GM18498 (cell line): ENCODE measurements at regions not wholly inside any gene's neighbourhood (a gene's known extent, or its start where the extent isn't known, plus 50 kb on each side); places are given as distances from the start of the nearest gene placed in this dataset.

Experiments used
- ATAC-seq: cut with Tn5 transposase; IDR thresholded peaks from one replicate; pipeline ENCODE4 v1.9.1; 2021; ENCODE audit warnings: mild to moderate bottlenecking, moderate library complexity; ENCODE audit not compliant: unreplicated experiment

DNA sequence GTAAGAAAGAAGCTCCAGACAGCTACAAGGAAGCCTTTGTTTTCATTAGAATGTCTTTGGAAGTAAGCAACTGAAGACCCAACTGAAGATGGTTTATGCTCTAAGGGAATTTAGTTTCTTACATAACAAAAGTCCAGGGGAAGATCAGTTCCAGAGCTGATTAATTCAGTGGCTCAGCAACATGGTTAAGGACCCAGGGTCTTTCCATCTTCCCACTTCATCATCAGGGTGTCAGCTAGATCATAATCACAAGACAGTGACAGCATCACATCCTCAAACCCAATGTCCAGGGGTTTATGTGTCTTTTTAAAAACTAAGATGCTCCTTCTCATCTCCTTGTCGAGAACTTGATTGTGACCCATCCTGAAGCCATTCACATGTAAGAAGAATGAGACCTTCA lies 119.7 kb upstream of the PRDM1 start:
- no peak for ATAC-seq

DNA sequence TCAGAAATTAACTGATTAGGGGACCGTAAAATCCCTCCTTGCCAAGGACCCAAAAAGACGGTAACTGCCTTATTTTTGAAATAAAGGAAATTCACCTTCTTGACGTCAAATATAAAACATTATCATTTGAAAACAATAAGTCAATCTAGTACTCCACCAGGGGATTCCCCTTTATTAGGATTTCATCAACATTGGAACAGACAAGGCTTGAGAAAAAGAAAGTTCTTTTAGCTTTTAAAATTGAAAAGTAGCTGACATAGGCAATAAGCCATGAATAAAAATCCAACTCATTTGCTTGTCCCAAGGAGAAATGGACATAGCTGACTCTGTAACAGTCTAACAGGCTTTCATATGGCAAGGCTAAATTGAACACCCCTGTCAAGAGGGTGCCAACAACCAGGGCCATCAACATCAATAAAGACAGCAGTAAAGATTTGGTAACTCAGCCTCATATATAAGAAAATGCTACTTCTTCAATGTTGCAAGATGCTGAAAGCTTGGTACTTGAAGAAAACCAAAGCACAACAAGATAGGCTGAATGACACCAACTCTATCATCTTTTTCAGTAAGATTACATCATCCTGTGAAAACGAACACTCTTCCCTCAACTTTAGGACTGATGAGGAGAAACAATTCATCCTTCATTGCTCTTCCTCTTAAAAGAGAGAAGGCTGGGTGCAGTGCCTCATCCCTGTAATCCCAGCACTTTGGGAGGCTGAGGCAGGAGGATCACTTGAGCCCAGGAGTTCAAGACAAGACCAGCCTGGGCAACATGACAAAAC lies 121.0 kb upstream of the PRDM1 start:
- ATAC-seq, result no peak

GRCh38 chr6:105954148-105954547 lies 132.0 kb upstream of the PRDM1 start:
- no peak for ATAC-seq

DNA sequence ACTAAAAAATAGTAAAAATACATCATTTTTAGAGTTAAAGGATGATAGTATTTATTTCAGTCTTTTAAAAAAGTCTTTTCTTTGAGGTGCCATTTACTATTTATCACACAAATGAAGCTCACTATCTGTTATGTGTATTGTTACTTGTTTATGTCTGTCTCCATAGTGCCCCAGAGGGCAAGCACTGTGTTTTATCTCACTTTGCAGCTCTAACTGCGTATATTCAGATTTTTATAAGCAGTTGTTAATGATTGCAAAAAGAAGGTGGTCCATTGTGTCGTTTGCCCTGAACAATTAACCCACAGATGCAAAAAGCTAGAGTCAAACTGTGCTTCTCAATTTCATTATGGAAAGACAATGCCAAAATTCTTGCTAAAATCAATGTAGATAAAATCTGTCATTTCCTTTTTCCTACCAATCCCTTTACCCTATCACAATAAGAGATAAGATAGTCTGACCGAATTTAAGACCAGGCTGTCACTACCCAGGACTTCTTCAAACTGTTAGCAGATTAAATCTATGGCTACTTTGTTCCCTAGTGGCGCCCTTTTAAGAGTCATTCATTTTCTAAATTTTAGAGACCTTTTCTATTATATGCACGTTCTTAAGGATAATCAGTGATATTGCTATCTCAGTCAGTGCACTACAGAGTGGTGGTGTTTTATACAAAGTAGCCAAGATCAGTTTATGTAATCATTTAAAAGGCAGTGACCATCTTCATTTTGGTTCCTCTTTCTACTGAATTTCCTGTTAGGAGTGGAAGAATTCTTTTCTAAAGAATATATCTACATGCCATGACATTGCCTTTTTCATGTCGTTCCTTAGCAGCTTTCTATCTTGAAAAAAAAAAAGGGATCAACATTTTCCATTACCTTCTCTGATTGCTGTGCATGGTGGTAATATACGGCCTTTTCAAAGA lies 133.1 kb upstream of the PRDM1 start:
- ATAC-seq, result no peak

- ATAC-seq, result no peak
Observed at GRCh38 chr6:105952326-105952725, 133.8 kb upstream of the PRDM1 start.

DNA sequence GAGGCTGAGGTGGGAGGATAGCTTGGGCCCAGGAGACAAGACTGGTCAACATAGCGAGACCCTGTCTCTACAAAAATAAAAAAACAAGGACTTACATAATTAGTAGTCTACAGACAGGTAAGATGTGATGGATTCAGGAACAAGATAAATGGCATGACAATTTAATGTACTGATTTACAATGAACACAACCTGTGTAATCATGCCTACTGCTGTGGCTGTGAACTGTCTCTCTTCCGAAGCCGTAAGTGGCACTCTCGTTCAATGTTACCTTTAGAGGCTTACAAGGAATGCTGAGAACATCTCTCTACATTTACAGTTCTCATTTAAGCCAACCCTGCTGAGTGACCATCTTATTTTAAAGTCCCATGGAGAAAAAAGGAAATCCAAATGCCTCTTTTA lies 134.8 kb upstream of the PRDM1 start:
- ATAC-seq, result no peak

GRCh38 chr6:105949869-105950268 lies 136.3 kb upstream of the PRDM1 start:
- no peak for ATAC-seq

DNA sequence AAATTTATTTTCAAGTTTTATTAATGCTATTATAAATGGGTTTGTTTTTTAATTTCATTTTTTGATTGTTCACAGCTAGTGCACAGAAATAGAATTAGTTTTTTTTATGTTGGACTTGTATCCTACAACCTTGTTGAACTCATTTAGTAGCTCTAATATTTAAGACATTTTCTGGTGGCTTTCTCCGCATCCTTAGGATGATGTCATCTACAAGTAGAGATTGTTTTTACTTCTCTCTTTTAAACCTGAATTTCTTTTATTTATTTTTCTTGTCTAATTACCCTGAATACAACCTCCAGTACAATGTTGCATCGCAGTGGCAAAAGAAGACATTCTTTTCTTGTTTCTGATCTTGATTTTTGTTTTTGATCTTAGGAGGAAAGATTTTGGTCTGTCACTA lies 142.6 kb upstream of the PRDM1 start:
- ATAC-seq, result no peak

DNA sequence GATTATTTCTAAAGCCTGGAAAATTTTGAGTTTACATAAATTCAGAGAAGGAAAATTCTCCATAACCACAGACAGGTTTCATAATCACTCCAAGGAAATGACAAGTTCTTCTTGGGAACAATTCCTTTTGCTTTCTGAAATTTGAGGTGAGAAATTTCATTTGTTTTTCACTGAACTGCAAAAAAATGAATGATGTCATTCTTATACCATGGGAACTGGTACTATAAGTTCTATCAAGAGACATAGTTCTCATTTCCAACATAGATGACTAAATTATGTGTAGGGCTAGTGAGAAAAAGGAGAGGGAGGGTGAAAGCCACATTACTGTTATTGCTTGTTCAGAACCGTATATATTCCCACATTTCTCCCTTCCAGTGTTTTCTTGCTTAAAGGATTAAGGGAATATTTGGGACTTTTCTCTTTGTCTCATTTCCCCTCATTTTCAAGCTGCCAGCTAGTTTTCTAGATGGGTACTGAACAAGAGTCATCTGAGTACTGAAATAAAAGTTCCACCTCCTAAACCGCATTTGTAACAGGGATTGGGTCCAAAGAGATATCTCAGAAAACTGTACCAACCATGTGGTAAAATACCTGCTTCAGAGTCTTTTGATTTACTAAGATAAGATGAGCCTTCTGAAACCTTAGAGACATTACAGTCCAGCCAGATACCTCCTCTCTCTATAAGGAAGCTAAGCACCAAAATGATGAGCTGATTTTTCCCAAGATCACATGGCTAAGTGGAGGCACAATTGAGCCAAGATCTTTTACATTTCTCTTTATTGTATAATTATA lies 144.3 kb upstream of the PRDM1 start:
- ATAC-seq, result no peak

DNA sequence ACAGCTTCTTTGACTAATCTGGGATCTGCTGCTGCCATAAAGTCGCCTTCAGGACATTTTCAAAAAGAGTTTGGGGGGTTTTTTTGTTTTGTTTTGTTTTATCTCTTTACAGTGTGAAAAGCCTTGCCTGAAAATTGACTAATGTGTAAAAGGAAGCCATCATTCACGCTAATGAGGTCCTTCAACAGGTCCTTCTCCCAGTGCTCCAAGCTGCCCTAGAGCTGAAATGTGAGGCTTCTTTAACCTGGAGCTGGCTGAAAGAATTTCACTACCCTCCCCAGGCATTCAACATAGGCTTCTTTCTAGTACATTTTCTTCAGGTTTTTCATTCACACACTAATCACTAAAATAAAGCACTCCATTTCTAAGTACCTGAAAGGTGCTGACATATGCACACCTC lies 145.1 kb upstream of the PRDM1 start:
- ATAC-seq, result no peak

DNA sequence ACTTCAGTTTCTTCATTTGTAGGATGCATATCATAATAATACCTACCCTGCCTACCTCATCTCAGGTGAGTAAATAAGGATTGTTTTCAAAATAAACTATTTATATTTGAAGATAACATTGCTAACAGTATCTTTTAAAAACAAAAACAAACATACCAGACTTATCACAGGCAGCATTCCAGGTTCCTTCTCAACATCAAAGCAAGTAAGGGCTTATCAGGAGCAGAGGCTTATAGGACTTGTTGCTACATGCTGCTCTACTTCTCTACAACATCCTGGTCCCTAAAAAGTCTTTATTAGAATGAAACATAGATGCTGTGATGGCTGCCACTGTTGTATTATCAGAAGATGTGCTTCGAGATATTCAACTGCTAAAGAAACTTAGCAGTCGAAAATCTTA lies 149.2 kb upstream of the PRDM1 start:
- no peak for ATAC-seq

DNA sequence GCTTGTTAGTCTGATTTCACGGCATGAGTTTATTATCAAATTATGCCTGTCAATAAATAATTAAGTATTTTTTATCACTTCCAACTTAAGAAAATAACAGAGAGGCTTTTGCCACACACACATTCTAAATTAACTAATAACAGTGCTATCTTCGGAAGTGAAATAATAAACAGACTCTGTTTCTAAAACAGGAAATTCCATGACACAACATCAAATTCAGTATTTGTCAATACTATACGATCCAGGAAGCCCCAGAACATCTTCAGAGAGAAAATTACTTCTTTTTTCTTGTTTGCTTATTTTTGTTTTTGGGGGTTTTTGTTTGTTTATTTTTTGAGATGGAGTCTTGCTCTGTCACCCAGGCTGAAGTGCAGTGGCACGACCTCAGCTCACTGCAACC lies 150.7 kb upstream of the PRDM1 start:
- ATAC-seq, result no peak

DNA sequence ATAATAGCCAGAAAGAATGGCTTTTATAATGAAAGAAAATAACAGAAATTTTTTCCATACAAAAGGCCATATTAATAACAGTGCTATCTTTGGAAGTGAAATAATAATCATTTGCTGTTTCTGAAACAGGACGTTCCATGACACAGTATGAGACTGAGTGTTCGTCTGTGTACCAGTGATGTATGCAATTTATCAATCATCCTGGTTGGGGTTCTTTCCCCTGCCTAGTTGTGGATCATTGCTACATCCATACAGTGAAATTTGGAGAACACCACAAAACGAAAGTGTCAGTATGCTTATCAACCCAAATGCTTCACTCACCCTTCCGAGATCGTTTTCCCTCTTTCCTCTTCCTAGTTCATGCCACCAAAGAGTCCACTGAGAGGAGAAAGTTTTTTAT lies 151.4 kb upstream of the PRDM1 start:
- ATAC-seq, result no peak

- ATAC-seq, result no peak
Observed at GRCh38 chr6:105932440-105932839, 153.7 kb upstream of the PRDM1 start.

DNA sequence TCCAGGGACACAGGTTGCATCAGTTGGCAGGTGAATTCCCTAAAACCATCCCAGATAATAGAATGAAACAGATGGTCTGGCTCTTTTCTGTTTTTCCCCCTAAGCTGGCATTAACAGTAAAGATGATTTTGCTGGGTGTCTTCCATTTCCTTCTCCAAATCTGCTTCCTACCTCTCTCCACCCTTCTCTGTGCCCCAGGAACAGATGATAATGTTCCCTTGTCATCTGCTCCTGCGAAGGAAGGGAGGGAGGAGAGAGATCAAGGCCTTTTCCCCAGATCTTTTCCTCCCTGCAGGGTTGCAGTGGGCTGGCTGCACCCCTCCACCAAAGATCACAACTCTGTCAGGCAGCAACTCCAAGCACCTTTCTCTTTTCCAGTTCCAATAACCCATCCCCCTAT lies 156.5 kb upstream of the PRDM1 start:
- no peak for ATAC-seq

DNA sequence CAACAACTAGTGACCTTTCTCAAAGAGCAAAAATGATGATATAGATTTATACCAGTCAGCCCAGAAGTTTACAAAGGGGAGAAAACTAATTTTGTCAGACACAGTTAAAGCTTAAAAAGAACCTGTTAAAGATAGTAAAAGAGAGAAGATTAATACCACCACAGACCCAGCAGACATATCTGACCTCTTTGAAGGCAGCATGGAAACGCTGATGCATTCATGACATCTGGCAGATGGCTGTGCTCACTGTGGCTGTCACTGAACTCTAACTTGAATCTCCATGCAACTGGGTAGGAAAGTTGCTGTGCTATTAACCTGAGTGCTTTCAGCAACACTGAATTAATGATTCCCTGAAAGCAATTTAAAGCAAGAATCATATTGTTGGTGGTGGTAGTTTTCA lies 159.8 kb upstream of the PRDM1 start:
- ATAC-seq, result no peak

- ATAC-seq, result no peak
Observed at GRCh38 chr6:105925706-105926105, 160.4 kb upstream of the PRDM1 start.

DNA sequence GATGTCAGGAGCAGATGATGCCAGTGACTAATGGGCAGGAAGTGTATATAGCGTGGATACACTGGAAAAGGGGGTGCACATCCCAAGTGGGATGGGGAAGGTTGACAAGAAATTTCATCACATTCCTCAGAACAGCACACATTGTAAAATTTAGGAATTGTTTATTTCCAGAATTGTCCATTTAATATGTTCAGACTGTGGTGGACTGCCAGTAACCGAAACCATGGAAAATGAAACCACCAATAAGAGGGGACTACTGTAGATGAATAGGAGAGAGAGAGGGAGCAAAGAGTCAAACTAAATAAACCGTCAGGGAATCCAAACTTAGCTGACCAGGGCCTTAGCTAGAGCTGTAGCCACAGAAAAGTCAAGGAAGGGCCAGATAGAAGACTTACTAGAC lies 164.4 kb upstream of the PRDM1 start:
- ATAC-seq, result no peak

DNA sequence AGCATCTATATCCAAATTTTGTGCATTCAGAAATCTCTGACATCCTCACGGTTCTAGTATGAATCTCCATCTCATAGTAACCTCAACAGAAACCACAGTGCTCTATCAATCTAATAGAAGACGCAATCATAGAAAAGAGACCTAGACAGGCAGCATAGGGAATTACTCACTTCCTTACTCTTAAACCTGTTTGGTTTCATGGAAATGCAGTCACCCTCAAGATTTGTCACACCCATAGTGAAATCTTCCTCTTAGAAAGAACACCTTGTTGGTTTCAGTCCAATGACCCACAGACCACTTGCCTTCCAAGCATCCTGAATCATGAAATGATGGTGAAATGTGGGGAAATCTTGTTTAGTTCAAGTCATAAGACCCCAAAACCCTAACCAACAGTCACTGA lies 166.1 kb upstream of the PRDM1 start:
- no peak for ATAC-seq

DNA sequence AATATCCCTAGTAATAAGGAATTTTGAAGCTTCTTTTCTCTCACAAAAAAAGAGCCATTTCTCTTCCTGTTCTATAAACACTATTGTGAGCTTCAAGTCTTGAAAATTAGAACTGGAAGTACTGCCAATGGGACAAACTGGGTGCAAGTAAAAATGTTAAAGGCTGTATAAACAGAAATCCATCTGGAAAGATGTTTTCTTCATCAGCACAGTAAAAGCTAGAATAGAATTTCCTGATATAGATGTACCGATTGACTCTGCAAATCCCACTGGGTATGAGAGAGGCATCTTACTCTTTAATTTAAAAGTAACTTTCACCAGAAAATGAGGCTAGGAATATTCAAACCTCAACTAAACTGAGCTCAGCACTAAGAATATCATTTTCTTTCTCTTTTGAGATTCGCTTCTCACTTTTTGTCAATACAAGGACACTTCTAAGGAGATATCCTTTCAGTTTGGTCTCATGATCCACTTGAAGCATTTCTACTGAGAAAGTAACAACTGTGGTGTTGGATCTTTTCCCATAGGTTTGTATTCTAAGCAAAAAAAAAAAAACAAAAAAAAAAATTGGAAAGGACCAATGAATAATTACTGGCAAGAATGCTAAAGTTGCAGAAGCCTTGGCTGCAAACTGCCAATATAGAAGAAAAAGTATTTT lies 169.0 kb upstream of the PRDM1 start:
- ATAC-seq, result no peak

DNA sequence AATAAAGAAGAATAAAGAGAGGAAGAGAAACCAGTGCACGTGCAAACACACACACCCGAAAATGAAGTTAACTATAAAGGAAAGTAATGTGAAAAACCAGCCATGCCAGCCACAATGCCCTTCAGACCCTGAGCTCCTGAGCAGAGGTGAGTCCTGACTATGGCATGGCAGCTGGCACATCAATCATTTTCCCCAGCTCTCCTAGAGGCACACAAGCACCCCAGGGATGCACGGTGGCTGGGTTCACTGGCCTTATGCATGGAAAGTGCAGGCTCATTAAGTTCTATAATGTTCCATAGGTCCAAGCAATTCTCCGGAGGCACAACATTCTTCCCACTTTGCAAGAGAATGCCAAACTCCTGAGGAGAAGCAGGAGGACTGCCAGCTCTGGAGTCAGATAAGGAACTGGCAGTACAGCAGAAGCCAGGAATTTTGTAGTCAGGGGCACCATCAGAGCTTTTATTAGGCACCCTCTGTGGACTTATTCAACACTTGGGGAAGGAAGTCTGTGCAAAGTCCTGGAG lies 175.0 kb upstream of the PRDM1 start:
- ATAC-seq, result no peak
